Activated CD8-positive, alpha-beta memory T cell treated with anti-CD3 and anti-CD28 coated beads, Interleukin-2, amount 50 U/mL, for 4 hours (primary cell): ENCODE measurements at regions not wholly inside any gene's neighbourhood (a gene's known extent, or its start where the extent isn't known, plus 50 kb on each side); places are given as distances from the start of the nearest gene placed in this dataset.
A peak's percentile ranks its signal among the peaks of the same experiment; 100 is the strongest.
"Not testable (repeated sequence)": the region's sequence is repeated elsewhere in the genome, so short reads cannot be mapped to it uniquely, and the experiment has no call there.

ENCODE experiments used
- DNase-seq: peaks from one replicate; pipeline ENCODE4 v3.0.0-alpha.2; 2020

GRCh38 chr1:184851822-184852746 lies 97.4 kb upstream of the EDEM3 start:
- DNase-seq = no peak

GRCh38 chr1:184843732-184844495 lies 89.3 kb upstream of the EDEM3 start:
- DNase-seq = peak; percentile 54

- no peak for DNase-seq
Observed at GRCh38 chr1:184840596-184840995, 85.9 kb upstream of the EDEM3 start.

DNA sequence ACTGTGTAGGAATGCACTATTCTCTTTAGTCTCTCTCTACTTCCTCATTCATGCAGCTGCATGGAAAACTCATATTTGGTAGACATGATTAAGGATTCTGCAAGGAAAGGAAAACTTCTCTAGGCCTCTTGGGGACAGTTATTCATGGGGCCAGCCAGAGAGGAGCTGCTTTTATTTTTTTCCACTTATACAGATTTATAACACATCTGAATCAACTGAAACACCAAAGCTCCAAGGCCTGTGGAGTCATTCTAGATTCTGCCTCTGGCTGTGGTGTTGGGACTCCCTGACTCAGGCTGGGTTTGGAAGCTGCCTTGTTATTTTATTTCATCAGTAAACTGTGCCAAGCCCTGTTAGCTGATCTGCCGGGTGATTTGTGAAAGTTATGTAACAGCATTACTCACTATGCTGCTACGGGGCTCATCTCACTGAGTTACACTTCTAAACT lies 83.9 kb upstream of the EDEM3 start:
- no peak for DNase-seq

DNA sequence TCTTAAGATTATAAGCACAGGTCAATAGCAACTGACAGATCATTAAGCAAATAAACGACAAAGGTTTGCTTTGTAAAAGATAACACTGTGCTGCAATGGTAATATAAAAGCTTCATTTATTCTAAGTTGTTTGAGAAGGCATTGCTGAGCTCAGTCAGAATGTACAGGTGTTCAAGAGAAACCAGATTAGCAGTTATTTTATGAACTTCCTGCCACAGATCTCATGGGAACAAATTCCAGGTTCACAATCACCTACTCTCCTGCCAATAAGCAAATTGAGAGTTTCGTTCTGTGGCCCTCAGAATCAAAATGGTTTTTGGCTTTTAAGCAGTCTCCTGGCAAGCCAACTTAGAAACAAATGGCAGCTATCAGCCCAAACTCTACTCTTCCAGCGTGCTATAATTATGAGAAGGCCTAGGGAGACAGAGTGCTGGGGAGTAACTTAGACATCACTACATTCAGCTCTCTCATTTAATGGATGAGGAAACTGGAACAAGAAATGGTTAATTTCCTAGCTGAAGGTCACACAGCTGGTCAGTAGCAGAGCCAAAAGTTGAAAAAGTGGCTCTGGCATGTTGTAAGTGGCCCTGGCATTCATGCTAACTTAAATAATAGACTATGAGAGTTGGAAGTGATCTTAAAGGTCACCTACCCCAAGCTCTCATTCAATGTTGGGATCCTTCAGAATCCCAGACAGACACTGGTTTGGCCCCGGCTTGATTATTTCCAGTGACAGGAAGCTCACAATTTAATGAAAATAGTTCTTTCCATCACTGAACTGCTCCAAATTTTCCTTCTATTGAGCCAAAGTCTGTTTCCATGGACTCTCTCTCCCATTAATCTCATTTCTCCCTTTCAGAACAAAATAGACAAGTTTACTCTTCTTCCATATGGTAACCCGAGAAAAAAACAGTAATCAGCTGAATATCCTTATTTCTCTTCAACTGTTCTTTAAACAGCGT lies 82.6 kb upstream of the EDEM3 start:
- no peak for DNase-seq

DNA sequence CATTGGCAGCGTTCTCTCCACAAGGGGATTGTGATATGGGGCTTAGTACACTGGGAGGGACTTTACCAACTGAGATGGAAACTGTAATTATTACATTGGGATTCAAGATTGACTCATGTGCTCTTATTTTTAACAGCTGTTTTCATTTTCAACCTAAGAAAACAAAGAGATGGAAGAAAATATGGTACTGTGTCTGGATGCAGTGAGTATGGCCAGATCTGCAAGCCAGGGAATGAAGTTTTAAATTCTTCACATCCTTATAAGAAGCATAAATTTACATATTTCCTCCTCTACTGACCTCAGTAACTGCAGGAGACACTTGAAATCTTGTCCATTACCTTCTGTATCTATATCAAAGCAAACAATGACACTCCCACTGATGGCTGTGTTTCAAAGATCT lies 81.5 kb upstream of the EDEM3 start:
- DNase-seq = no peak

GRCh38 chr1:184833994-184834393 lies 79.3 kb upstream of the EDEM3 start:
- not testable (repeated sequence) for DNase-seq

- no peak for DNase-seq
Observed at GRCh38 chr1:184832517-184832916, 77.9 kb upstream of the EDEM3 start.

DNA sequence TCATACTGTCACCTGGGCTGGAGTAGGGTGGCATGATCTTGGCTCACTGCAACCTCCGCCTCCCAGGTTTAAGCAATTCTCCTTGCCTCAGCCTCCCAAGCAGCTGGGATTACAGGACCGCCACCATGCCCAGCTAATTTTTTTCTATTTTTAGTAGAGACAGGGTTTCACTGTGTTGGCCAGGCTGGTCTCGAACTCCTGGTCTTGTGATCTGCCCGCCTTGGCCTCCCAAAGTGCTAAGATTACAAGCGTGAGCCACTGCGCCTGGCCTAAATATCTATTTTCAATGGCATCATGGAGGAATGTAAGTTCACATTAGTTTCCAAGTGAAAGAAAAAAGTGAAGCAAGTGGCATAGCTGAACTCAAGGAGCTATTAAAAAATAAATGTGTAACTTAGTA lies 74.8 kb upstream of the EDEM3 start:
- not testable (repeated sequence) for DNase-seq

DNA sequence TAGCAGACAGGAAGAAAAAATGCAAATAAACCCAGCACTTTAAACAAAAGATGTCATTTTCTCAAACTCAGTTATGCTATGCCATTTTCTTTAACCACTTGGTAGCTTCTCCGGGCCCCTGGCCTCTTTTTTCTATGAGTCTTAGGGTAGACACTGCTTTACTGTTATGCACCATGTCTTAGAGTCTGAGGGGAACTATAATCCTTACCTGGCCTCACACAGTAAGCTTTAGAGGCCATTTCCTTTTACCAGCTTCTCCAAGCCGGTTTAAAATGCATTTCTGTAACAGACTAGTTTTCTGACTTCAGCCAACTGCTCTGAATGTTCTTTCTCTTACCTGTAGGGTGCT lies 73.7 kb upstream of the EDEM3 start:
- DNase-seq = no peak

GRCh38 chr1:184827600-184828368 lies 73.1 kb upstream of the EDEM3 start:
- DNase-seq = no peak

GRCh38 chr1:184826001-184826400 lies 71.3 kb upstream of the EDEM3 start:
- no peak for DNase-seq

DNA sequence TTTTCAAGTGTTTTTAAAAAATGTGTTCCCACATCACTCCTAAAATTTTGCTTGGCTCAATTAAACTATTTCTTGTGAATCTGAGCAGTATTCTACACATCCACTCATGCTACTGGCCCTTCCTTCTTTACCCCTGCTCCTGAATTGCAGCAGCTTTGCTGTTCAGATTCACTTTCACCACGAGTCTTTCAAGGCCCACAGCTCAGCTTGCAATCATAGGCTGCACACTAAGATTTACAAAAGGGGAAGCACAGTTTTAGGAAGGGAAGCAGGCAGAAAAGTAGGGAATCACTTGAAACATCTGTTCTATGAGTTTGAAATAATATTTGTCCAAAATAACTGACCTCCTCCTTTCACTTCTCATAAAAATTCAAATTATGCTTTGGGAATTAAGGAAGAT lies 70.9 kb upstream of the EDEM3 start:
- no peak for DNase-seq

DNA sequence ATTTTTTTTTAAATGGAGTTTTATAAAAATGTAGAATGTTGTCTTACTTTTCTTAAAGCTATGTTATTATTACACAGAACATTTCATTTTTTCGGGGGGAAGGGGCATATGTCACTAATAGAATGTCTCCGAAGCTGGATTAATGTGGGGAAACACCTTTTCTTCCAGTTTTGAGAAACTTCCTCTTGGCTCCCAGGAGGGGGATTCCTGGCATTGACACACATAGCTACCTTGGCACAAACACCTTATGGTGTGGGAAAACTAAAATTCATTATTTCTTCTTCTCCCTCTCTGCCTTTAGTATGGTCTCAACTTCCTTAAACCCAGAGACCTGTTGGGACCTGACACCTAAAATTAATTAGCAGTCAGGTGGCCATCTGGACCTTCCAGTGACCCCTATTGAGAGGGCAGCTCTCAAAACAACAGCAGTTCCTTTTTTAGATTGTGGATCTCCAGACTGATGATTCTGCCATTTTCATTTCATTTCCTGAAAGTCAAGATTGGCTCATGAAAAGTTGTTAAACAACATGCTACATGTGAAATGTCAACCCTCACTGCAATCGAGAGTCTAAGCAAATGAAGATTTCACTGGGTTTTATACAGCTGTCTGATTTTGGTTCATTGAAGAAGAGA lies 70.1 kb upstream of the EDEM3 start:
- no peak for DNase-seq

- no peak for DNase-seq
Observed at GRCh38 chr1:184823080-184823479, 68.4 kb upstream of the EDEM3 start.

DNA sequence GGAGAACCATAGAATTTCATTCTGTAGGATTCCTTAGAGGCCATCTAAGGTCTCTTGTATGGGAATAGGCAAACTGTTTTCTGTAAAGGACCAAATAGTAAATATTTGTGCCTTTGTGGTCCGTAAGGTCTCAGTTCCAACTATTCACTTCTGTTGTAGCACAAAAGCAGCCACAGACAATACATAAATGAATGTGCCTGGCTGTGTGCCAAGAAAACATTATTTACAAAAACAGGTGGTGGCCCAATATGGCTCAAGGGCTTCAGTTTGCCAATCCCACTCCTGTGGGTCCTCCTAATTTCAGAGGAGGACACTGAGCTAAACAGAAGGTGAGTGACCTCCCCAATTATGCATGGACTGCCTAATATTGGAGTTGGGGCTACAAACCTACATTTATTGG lies 67.6 kb upstream of the EDEM3 start:
- no peak for DNase-seq

- no peak for DNase-seq
Observed at GRCh38 chr1:184821658-184822057, 67.0 kb upstream of the EDEM3 start.

DNA sequence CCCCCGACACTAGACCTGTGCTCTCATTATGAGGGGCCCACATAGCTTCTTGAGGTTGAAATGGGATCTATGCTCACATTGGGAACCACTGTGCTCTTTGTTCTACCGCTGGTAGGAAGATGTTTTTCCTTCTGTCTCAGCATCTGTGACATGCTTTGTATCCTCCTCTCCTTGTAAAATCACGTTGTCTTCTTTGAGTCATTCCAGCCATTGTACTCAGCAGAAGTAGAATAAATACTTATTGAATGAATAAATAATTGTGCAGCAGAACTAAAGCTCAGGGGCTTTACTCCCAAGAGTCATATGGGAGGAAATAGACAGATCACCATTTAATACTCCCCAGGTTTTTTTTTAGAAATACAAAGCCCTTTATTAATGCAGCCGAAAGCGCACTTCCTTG lies 66.3 kb upstream of the EDEM3 start:
- DNase-seq = no peak

GRCh38 chr1:184820218-184820750 lies 65.6 kb upstream of the EDEM3 start:
- no peak for DNase-seq

DNA sequence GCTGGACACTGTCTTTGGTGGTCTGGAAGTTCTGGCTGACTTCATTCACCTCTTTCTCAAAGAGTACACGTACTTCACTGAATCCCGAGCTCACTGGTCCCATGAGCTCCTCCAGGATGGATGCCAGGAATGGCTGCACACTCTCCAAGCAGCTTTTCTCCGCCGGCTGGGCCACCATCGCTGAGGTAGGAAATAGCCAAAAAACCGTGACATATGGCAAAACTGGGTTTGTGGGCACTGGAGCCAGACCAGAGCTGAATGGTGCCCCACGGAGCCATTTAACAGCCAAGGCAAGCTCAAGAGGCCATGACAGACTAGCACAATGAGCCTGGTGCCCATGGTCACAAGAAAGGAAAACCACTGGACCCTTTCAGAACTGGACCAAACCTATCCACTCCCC lies 64.0 kb upstream of the EDEM3 start:
- DNase-seq = no peak

DNA sequence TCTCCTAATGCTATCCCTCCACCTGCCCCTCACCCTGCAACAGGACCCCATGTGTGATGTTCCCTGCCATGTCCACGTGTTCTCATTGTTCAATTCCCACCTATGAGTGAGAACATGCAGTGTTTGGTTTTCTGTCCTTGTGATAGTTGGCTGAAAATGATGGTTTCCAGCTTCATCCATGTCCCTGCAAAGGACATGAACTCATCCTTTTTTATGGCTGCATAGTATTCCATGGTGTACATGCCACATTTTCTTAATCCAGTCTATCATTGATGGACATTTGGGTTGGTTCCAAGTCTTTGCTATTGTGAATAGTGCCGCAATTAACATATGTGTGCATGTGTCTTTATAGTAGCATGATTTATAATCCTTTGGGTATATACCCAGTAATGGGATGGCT lies 62.3 kb upstream of the EDEM3 start:
- not testable (repeated sequence) for DNase-seq
